AG04450 (cell line): ENCODE measurements at regions not wholly inside any gene's neighbourhood (a gene's known extent, or its start where the extent isn't known, plus 50 kb on each side); places are given as distances from the start of the nearest gene placed in this dataset.

Experiments
- CTCF ChIA-PET: fragments of 300-600, 350-600 bp; formaldehyde crosslinking; extraction: SDS; loops from one replicate; lab custom pipeline; 2022; ENCODE audit warnings: antibody characterized with exemption, inconsistent platforms; lab: Charles Lee
- POLR2A ChIA-PET: fragments of 350-600 bp; formaldehyde crosslinking; extraction: SDS; loops from one replicate; lab custom pipeline; 2021; ENCODE audit warnings: antibody characterized with exemption, inconsistent platforms; lab: Yijun Ruan, JAX
- DNase-seq: peaks from one replicate; pipeline ENCODE4 v3.0.0-alpha.2; 2011; ENCODE audit warnings: low read depth, low spot score
- H3K27ac ChIP-seq: one replicate; pipeline ENCODE4 v1.5.1; 2012; ENCODE audit warnings: low read depth, low read length, control low read depth
- H3K27me3 ChIP-seq: one replicate; pipeline ENCODE4 v1.6.0; 2012; ENCODE audit warnings: low read length; ENCODE audit not compliant: control insufficient read depth, insufficient read depth
- H3K4me3 ChIP-seq: 2 replicates; pipeline ENCODE4 v1.5.1; 2011; ENCODE audit warnings: mild to moderate bottlenecking, low read depth, low read length, control low read depth
- H3K9me3 ChIP-seq: 2 replicates; pipeline ENCODE4 v1.5.1; 2012; ENCODE audit warnings: low read length; ENCODE audit not compliant: control insufficient read depth, insufficient read depth
- CTCF ChIP-seq: IDR thresholded peaks from 2 replicates; pipeline ENCODE4 v1.5.1; 2011; ENCODE audit warnings: low read depth, low read length, control low read depth, inconsistent platforms

- no peaks in the 10 kb centered on the region for H3K27me3 ChIP-seq
- ChIA-PET CTCF (no interaction called here), POLR2A (no interaction called here)
- peaks cover 85% of the 10 kb centered on the region for H3K9me3 ChIP-seq
- TF ChIP-seq CTCF = no peak
- H3K4me3 ChIP-seq = no peak overlapping the region
- no peak for DNase-seq
- H3K27ac ChIP-seq = no peak overlapping the region
Measured at GRCh38 chr22:49079027-49079725, 748.5 kb downstream of the BRD1 start.

- TF ChIP-seq CTCF = no peak
- POLR2A ChIA-PET = no interaction called here
- no peaks in the 10 kb centered on the region for H3K27me3 ChIP-seq
- no peak for DNase-seq
- peaks cover 78% of the 10 kb centered on the region for H3K9me3 ChIP-seq
- no peak overlapping the region for H3K4me3 ChIP-seq
- CTCF ChIA-PET = no interaction called here
- no peak overlapping the region for H3K27ac ChIP-seq
Measured at GRCh38 chr22:49078076-49078710, 749.5 kb downstream of the BRD1 start.

GRCh38 chr22:49077586-49077985 lies 750.1 kb downstream of the BRD1 start:
- POLR2A ChIA-PET = no interaction called here
- no peak for TF ChIP-seq CTCF
- Histone ChIP-seq H3K9me3 (peaks cover 82% of the 10 kb centered on the region), H3K4me3 (no peak overlapping the region), H3K27ac (no peak overlapping the region), H3K27me3 (no peaks in the 10 kb centered on the region)
- CTCF ChIA-PET = no interaction called here
- DNase-seq = no peak

- no peaks in the 10 kb centered on the region for H3K27me3 ChIP-seq
- DNase-seq = no peak
- POLR2A ChIA-PET = no interaction called here
- no peak overlapping the region for H3K27ac ChIP-seq
- H3K4me3 ChIP-seq = no peak overlapping the region
- peaks cover 83% of the 10 kb centered on the region for H3K9me3 ChIP-seq
- no peak for TF ChIP-seq CTCF
- CTCF ChIA-PET = no interaction called here
Measured at GRCh38 chr22:49077036-49077393, 750.7 kb downstream of the BRD1 start.

GRCh38 chr22:49076300-49077035 lies 751.2 kb downstream of the BRD1 start:
- H3K27me3 ChIP-seq = no peaks in the 10 kb centered on the region
- ChIA-PET POLR2A (no interaction called here), CTCF (no interaction called here)
- TF ChIP-seq CTCF = no peak
- DNase-seq = no peak
- peaks cover 81% of the 10 kb centered on the region for H3K9me3 ChIP-seq
- no peak overlapping the region for H3K4me3 ChIP-seq
- H3K27ac ChIP-seq = no peak overlapping the region
